ENCODE measurements at regions not wholly inside any gene's neighbourhood (a gene's known extent, or its start where the extent isn't known, plus 50 kb on each side); places are given as distances from the start of the nearest gene placed in this dataset.

GRCh38 chr4:60432911-60433310, 767.2 kb upstream of the ADGRL3 start:
- Mint-ChIP-seq H3K4me1 (no peaks in the 10 kb centered on the region), H3K27ac (no peak overlapping the region), H3K4me3 (no peak overlapping the region), H3K9me3 (peaks cover 5% of the 10 kb centered on the region), H3K36me3 (ENCODE audit: low read depth) (no peaks in the 10 kb centered on the region), H3K27me3 (no peaks in the 10 kb centered on the region)
- TF ChIP-seq CTCF (IDR thresholded peaks at IDR 0.05): no peak
- DNase-seq: no peak
- CTCF ChIA-PET: no interaction called here
- intact Hi-C loops (cut with micrococcal nuclease): no loop called here
- POLR2A ChIA-PET: no interaction called here
- ATAC-seq (ENCODE audit: low read depth): no peak

- TF ChIP-seq CTCF (IDR thresholded peaks at IDR 0.05): no peak
- intact Hi-C loops (cut with micrococcal nuclease): no loop called here
- no peak for ATAC-seq (ENCODE audit: low read depth)
- Mint-ChIP-seq H3K4me1 (no peaks in the 10 kb centered on the region), H3K36me3 (ENCODE audit: low read depth) (no peaks in the 10 kb centered on the region), H3K9me3 (peaks cover 5% of the 10 kb centered on the region), H3K27ac (no peak overlapping the region), H3K4me3 (no peak overlapping the region), H3K27me3 (no peaks in the 10 kb centered on the region)
- DNase-seq: no peak
- ChIA-PET CTCF (no interaction called here), POLR2A (no interaction called here)
These were observed 757.1 kb upstream of the ADGRL3 start for GRCh38 chr4:60443068-60443467.

- Mint-ChIP-seq H3K9me3 (peaks cover 5% of the 10 kb centered on the region), H3K4me1 (no peaks in the 10 kb centered on the region), H3K4me3 (no peak overlapping the region), H3K27ac (no peak overlapping the region), H3K36me3 (ENCODE audit: low read depth) (no peaks in the 10 kb centered on the region), H3K27me3 (no peaks in the 10 kb centered on the region)
- no peak for TF ChIP-seq CTCF (IDR thresholded peaks at IDR 0.05)
- no peak for ATAC-seq (ENCODE audit: low read depth)
- ChIA-PET POLR2A (no interaction called here), CTCF (no interaction called here)
- intact Hi-C loops (cut with micrococcal nuclease): no loop called here
- no peak for DNase-seq
These were observed 756.3 kb upstream of the ADGRL3 start for GRCh38 chr4:60443796-60444195.

GRCh38 chr4:60450054-60450453, 750.1 kb upstream of the ADGRL3 start:
- no peak overlapping the region for H3K27ac Mint-ChIP-seq
- H3K27me3 Mint-ChIP-seq: no peaks in the 10 kb centered on the region
- no peak for TF ChIP-seq CTCF (IDR thresholded peaks at IDR 0.05)
- DNase-seq: no peak
- CTCF ChIA-PET: no interaction called here
- no peak for ATAC-seq (ENCODE audit: low read depth)
- H3K9me3 Mint-ChIP-seq: no peaks in the 10 kb centered on the region
- POLR2A ChIA-PET: no interaction called here
- H3K4me3 Mint-ChIP-seq: no peak overlapping the region
- H3K4me1 Mint-ChIP-seq: no peaks in the 10 kb centered on the region
- no peaks in the 10 kb centered on the region for H3K36me3 Mint-ChIP-seq (ENCODE audit: low read depth)
- intact Hi-C loops (cut with micrococcal nuclease): no loop called here

GRCh38 chr4:60452266-60452665, 747.9 kb upstream of the ADGRL3 start:
- Mint-ChIP-seq H3K27me3 (no peaks in the 10 kb centered on the region), H3K9me3 (no peaks in the 10 kb centered on the region), H3K4me1 (no peaks in the 10 kb centered on the region), H3K27ac (no peak overlapping the region), H3K4me3 (no peak overlapping the region), H3K36me3 (ENCODE audit: low read depth) (no peaks in the 10 kb centered on the region)
- CTCF ChIA-PET: no interaction called here
- POLR2A ChIA-PET: no interaction called here
- intact Hi-C loops (cut with micrococcal nuclease): no loop called here
- TF ChIP-seq CTCF (IDR thresholded peaks at IDR 0.05): no peak
- no peak for ATAC-seq (ENCODE audit: low read depth)
- DNase-seq: no peak
